Putamen (tissue), 1 donor: ENCODE measurements at regions not wholly inside any gene's neighbourhood (a gene's known extent, or its start where the extent isn't known, plus 50 kb on each side); places are given as distances from the start of the nearest gene placed in this dataset.
A peak's percentile ranks its signal among the peaks of the same experiment; 100 is the strongest.
"Not testable (repeated sequence)": the region's sequence is repeated elsewhere in the genome, so short reads cannot be mapped to it uniquely, and the experiment has no call there.

Experiments
- DNase-seq: peaks from one replicate; pipeline ENCODE4 v3.0.0-alpha.2; 2016; ENCODE audit warnings: low spot score

- no peak for DNase-seq
These were observed 56.7 kb downstream of the P2RY1 start for GRCh38 chr3:152891678-152892077.

- no peak for DNase-seq
These were observed 57.5 kb downstream of the P2RY1 start for GRCh38 chr3:152892446-152892845.

GRCh38 chr3:152893647-152894046 lies 58.7 kb downstream of the P2RY1 start:
- DNase-seq: peak; percentile 1

- DNase-seq: no peak
These were observed 64.4 kb downstream of the P2RY1 start for GRCh38 chr3:152899306-152899705.

- no peak for DNase-seq
These were observed 67.3 kb downstream of the P2RY1 start for GRCh38 chr3:152902141-152902669.

- no peak for DNase-seq
These were observed 70.7 kb downstream of the P2RY1 start for GRCh38 chr3:152905631-152906030.

GRCh38 chr3:152909180-152909883 lies 74.4 kb downstream of the P2RY1 start:
- no peak for DNase-seq

- no peak for DNase-seq
These were observed 75.3 kb downstream of the P2RY1 start for GRCh38 chr3:152910211-152910610.

- no peak for DNase-seq
These were observed 76.0 kb downstream of the P2RY1 start for GRCh38 chr3:152910966-152911365.

GRCh38 chr3:152914743-152915142 lies 79.8 kb downstream of the P2RY1 start:
- DNase-seq: not testable (repeated sequence)

GRCh38 chr3:152915695-152916094 lies 80.8 kb downstream of the P2RY1 start:
- DNase-seq: no peak

- no peak for DNase-seq
These were observed 81.9 kb downstream of the P2RY1 start for GRCh38 chr3:152916753-152917279.

GRCh38 chr3:152921351-152921750 lies 86.4 kb downstream of the P2RY1 start:
- no peak for DNase-seq

GRCh38 chr3:152922554-152922953 lies 87.6 kb downstream of the P2RY1 start:
- no peak for DNase-seq

GRCh38 chr3:152927131-152927530 lies 92.2 kb downstream of the P2RY1 start:
- no peak for DNase-seq

GRCh38 chr3:152930516-152930915 lies 95.6 kb downstream of the P2RY1 start:
- no peak for DNase-seq

GRCh38 chr3:152937234-152937633 lies 102.3 kb downstream of the P2RY1 start:
- DNase-seq: no peak

- no peak for DNase-seq
These were observed 104.2 kb downstream of the P2RY1 start for GRCh38 chr3:152938974-152939636.

- no peak for DNase-seq
These were observed 106.9 kb downstream of the P2RY1 start for GRCh38 chr3:152941859-152942258.

- no peak for DNase-seq
These were observed 107.4 kb downstream of the P2RY1 start for GRCh38 chr3:152942366-152942765.

- no peak for DNase-seq
These were observed 108.7 kb downstream of the P2RY1 start for GRCh38 chr3:152943645-152944044.

GRCh38 chr3:152944671-152945070 lies 109.7 kb downstream of the P2RY1 start:
- DNase-seq: no peak

GRCh38 chr3:152945556-152945955 lies 110.6 kb downstream of the P2RY1 start:
- DNase-seq: no peak
